Non-pigmented ciliary epithelial cell (primary cell): ENCODE measurements at regions not wholly inside any gene's neighbourhood (a gene's known extent, or its start where the extent isn't known, plus 50 kb on each side); places are given as distances from the start of the nearest gene placed in this dataset.

ENCODE experiments used
- DNase-seq: peaks from one replicate; pipeline ENCODE4 v3.0.0-alpha.2; 2010; ENCODE audit warnings: low read depth

GRCh38 chr4:65773636-65774035, 103.3 kb upstream of the EPHA5 start:
- DNase-seq, result no peak

GRCh38 chr4:65747386-65747785, 77.1 kb upstream of the EPHA5 start:
- DNase-seq, result peak; percentile 53

- no peak for DNase-seq
Observed at GRCh38 chr4:65738134-65738533, 67.8 kb upstream of the EPHA5 start.

- no peak for DNase-seq
Observed at GRCh38 chr4:65737672-65738071, 67.4 kb upstream of the EPHA5 start.

- DNase-seq, result no peak
Observed at GRCh38 chr4:65724973-65725372, 54.7 kb upstream of the EPHA5 start.
